IMR-90 (cell line): ENCODE measurements at regions not wholly inside any gene's neighbourhood (a gene's known extent, or its start where the extent isn't known, plus 50 kb on each side); places are given as distances from the start of the nearest gene placed in this dataset.

Experiments used
- ATAC-seq: fragments of 200-7000 bp; cut with Tn5 transposase; 2 replicates; pipeline ENCODE4 v1.9.1; 2020; ENCODE audit warnings: low read depth, mild to moderate bottlenecking, moderate library complexity
- BruUV-seq: library from RNA; stranded (reverse); fragments of 400-500 nt; replicated peaks from 2 replicates; lab custom pipeline; 2021; lab: Mats Ljungman, UMichigan
- CTCF ChIA-PET: fragments of 300-600 bp; formaldehyde crosslinking; extraction: SDS; loops from one replicate; lab custom pipeline; 2021; ENCODE audit warnings: antibody characterized with exemption; lab: Yijun Ruan, JAX
- POLR2A ChIA-PET: fragments of 300-600 bp; sonication (Branson Sonifier 250); formaldehyde crosslinking; loops from one replicate; lab custom pipeline; 2022; ENCODE audit warnings: antibody characterized with exemption; ENCODE audit not compliant: unreplicated experiment; lab: Charles Lee
- DNase-seq: peaks from one replicate; pipeline ENCODE4 v3.0.0; 2013
- H2AFZ ChIP-seq: replicated peaks from 2 replicates; pipeline ENCODE3; 2013; ENCODE audit warnings: low read length, mild to moderate bottlenecking; ENCODE audit not compliant: poor library complexity
- H2AK5ac ChIP-seq: 2 replicates; pipeline ENCODE4 v1.6.1; 2013; ENCODE audit warnings: low read depth, low read length, inconsistent platforms
- H2AK9ac ChIP-seq: replicated peaks from 2 replicates; pipeline ENCODE3; 2013; ENCODE audit warnings: mild to moderate bottlenecking, low read depth, low read length, moderate library complexity; ENCODE audit not compliant: poor library complexity
- H2BK120ac ChIP-seq: 2 replicates; pipeline ENCODE4 v1.6.1; 2013; ENCODE audit warnings: low read depth, low read length, inconsistent platforms
- H2BK15ac ChIP-seq: 3 replicates; pipeline ENCODE4 v1.6.1; 2013; ENCODE audit warnings: low read depth, low read length, inconsistent platforms
- H2BK20ac ChIP-seq: 2 replicates; pipeline ENCODE4 v1.6.1; 2013; ENCODE audit warnings: low read depth, mild to moderate bottlenecking, inconsistent platforms, low read length, moderate library complexity
- H2BK5ac ChIP-seq: 2 replicates; pipeline ENCODE4 v1.6.1; 2013; ENCODE audit warnings: mild to moderate bottlenecking, low read depth, low read length, inconsistent platforms; ENCODE audit not compliant: poor library complexity, severe bottlenecking
- H3K14ac ChIP-seq: replicated peaks from 2 replicates; pipeline ENCODE4 v1.6.1; 2013; ENCODE audit warnings: low read depth, low read length, inconsistent platforms
- H3K18ac ChIP-seq: 2 replicates; pipeline ENCODE4 v1.6.1; 2013; ENCODE audit warnings: low read depth, low read length, control low read depth
- H3K23ac ChIP-seq: 2 replicates; pipeline ENCODE4 v1.6.1; 2013; ENCODE audit warnings: low read depth, low read length, inconsistent platforms
- H3K27ac ChIP-seq: 2 replicates; pipeline ENCODE4 v1.5.1; 2013; ENCODE audit warnings: mild to moderate bottlenecking, control low read depth, low read length; ENCODE audit not compliant: insufficient read depth
- H3K27me3 ChIP-seq: 2 replicates; pipeline ENCODE4 v1.6.1; 2013; ENCODE audit warnings: low read length; ENCODE audit not compliant: control insufficient read depth, insufficient read depth
- H3K36me3 ChIP-seq: 2 replicates; pipeline ENCODE4 v1.6.1; 2013; ENCODE audit warnings: low read length, mixed read lengths; ENCODE audit not compliant: control insufficient read depth, insufficient read depth
- H3K4ac ChIP-seq: 2 replicates; pipeline ENCODE4 v1.6.1; 2013; ENCODE audit warnings: low read depth, low read length, inconsistent platforms
- H3K4me1 ChIP-seq: 2 replicates; pipeline ENCODE4 v1.6.1; 2013; ENCODE audit warnings: low read length, mixed read lengths; ENCODE audit not compliant: control insufficient read depth, insufficient read depth
- H3K4me2 ChIP-seq: 2 replicates; pipeline ENCODE4 v1.6.1; 2013; ENCODE audit warnings: low read depth, mild to moderate bottlenecking, control low read depth, low read length, moderate library complexity
- H3K4me3 ChIP-seq: 2 replicates; pipeline ENCODE4 v1.5.1; 2013; ENCODE audit warnings: low read depth, mild to moderate bottlenecking, control low read depth, low read length, moderate library complexity; ENCODE audit not compliant: insufficient read depth
- H3K56ac ChIP-seq: 2 replicates; pipeline ENCODE4 v1.6.1; 2013; ENCODE audit warnings: low read length, inconsistent platforms; ENCODE audit not compliant: insufficient read depth; ENCODE audit errors: extremely low read depth
- H3K79me1 ChIP-seq, 2 experiments: 2 replicates each; pipeline ENCODE4 v1.6.1; 2013; ENCODE audit warnings: low read length in 2 of 2, inconsistent platforms in 1 of 2, low read depth in 1 of 2
- H3K9ac ChIP-seq: 2 replicates; pipeline ENCODE4 v1.6.1; 2013; ENCODE audit warnings: low read depth, low read length, control low read depth
- H3K9me1 ChIP-seq: 2 replicates; pipeline ENCODE4 v1.6.1; 2013; ENCODE audit warnings: low read length, inconsistent platforms; ENCODE audit not compliant: insufficient read depth
- H3K9me3 ChIP-seq: 2 replicates; pipeline ENCODE4 v1.6.1; 2013; ENCODE audit warnings: low read length; ENCODE audit not compliant: control insufficient read depth, insufficient read depth
- H4K20me1 ChIP-seq: 2 replicates; pipeline ENCODE4 v1.6.1; 2013; ENCODE audit warnings: low read length, inconsistent platforms; ENCODE audit not compliant: insufficient read depth
- H4K5ac ChIP-seq: 2 replicates; pipeline ENCODE4 v1.6.1; 2013; ENCODE audit warnings: mild to moderate bottlenecking, low read depth, low read length, control low read depth
- H4K8ac ChIP-seq, 2 experiments: 2 replicates each; pipeline ENCODE4 v1.6.1; 2013; ENCODE audit warnings: low read depth in 2 of 2, low read length in 2 of 2, control low read depth in 1 of 2, inconsistent platforms in 1 of 2
- H4K91ac ChIP-seq: 2 replicates; pipeline ENCODE4 v1.6.1; 2013; ENCODE audit warnings: low read depth, low read length, inconsistent platforms; ENCODE audit not compliant: insufficient read depth
- BHLHE40 ChIP-seq: fragments of 150-350 bp; IDR thresholded peaks from 2 replicates; pipeline ENCODE4 v1.6.1; 2016; ENCODE audit warnings: mild to moderate bottlenecking, low read depth, low read length
- CHD1 ChIP-seq: IDR thresholded peaks from 2 replicates; pipeline ENCODE4 v1.6.1; 2012; ENCODE audit warnings: low read depth, low read length, improper control_type of control experiment
- RAD21 ChIP-seq: IDR thresholded peaks from 2 replicates; pipeline ENCODE4 v1.6.1; 2012; ENCODE audit warnings: low read length, improper control_type of control experiment
- SMC3 ChIP-seq: fragments of 150-350 bp; IDR thresholded peaks from 2 replicates; pipeline ENCODE4 v1.6.1; 2016; ENCODE audit warnings: low read depth, mild to moderate bottlenecking, antibody characterized with exemption, low read length, moderate library complexity
- dilution Hi-C: fragments of 300-500 bp; cut with HindIII; formaldehyde crosslinking; loops from one replicate; pipeline ENCODE4 v1.14.3; 2018; ENCODE audit warnings: low sequenced_read_pairs; ENCODE audit not compliant: unreplicated experiment
- in situ Hi-C: fragments of 300-500 bp; cut with MboI; formaldehyde crosslinking; loops from 3 replicates; pipeline ENCODE4 v1.14.3; 2019; ENCODE audit warnings: low sequenced_read_pairs, inconsistent platforms, mixed read lengths
- intact Hi-C: fragments of 100-400 bp; cut with micrococcal nuclease; formaldehyde crosslinking; loops from 2 replicates; pipeline ENCODE4 v1.10.0; 2022
- TF ChIP-seq, protein P1 (sequence below): fragments of 150-350 bp; IDR thresholded peaks from 2 replicates; pipeline ENCODE4 v1.6.1; 2016; ENCODE audit warnings: low read depth, mild to moderate bottlenecking, low read length, moderate library complexity, borderline replicate concordance
- TF ChIP-seq, protein P2 (sequence below): fragments of 150-350 bp; IDR thresholded peaks from 2 replicates; pipeline ENCODE4 v1.6.1; 2017; ENCODE audit warnings: mild to moderate bottlenecking, antibody characterized with exemption, low read length, low read depth

DNA sequence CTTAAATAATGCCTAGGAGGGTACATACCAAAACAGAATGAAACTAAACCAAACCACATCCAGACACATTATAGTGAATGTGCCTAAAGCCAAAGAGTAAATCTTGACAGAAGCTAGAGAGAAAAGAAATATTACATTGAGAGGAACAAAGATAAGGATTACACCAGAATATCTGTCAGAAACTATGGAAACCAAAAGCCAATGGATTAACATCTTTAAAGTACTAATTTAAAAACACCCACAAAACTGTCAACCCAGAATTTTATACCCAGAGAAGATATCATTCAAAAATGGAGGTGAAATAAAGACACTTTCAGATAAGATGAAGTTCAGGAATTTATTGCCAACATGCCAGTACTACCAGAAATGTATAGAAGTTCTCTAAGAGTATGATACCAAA, 198.5 kb upstream of the ZEB2 start:
- H2BK15ac ChIP-seq, result no peak overlapping the region
- no peak overlapping the region for H3K4ac ChIP-seq
- no peaks in the 10 kb centered on the region for H3K9me1 ChIP-seq
- in situ Hi-C loops (no loop called here), dilution Hi-C loops (no loop called here), intact Hi-C loops (no loop called here)
- H3K23ac ChIP-seq, result no peak overlapping the region
- H3K56ac ChIP-seq, result no peak overlapping the region
- ChIA-PET POLR2A (no interaction called here), CTCF (no interaction called here)
- H3K14ac ChIP-seq, result no peak overlapping the region
- TF ChIP-seq RAD21 (no peak), SMC3 (no peak), CHD1 (no peak), BHLHE40 (no peak)
- TF ChIP-seq, protein P1, sequence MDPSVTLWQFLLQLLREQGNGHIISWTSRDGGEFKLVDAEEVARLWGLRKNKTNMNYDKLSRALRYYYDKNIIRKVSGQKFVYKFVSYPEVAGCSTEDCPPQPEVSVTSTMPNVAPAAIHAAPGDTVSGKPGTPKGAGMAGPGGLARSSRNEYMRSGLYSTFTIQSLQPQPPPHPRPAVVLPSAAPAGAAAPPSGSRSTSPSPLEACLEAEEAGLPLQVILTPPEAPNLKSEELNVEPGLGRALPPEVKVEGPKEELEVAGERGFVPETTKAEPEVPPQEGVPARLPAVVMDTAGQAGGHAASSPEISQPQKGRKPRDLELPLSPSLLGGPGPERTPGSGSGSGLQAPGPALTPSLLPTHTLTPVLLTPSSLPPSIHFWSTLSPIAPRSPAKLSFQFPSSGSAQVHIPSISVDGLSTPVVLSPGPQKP, result no peak
- TF ChIP-seq, protein P2, sequence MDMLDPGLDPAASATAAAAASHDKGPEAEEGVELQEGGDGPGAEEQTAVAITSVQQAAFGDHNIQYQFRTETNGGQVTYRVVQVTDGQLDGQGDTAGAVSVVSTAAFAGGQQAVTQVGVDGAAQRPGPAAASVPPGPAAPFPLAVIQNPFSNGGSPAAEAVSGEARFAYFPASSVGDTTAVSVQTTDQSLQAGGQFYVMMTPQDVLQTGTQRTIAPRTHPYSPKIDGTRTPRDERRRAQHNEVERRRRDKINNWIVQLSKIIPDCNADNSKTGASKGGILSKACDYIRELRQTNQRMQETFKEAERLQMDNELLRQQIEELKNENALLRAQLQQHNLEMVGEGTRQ, result no peak
- H2BK120ac ChIP-seq, result no peak overlapping the region
- H3K27me3 ChIP-seq, result no peaks in the 10 kb centered on the region
- H3K36me3 ChIP-seq, result no peaks in the 10 kb centered on the region
- H3K18ac ChIP-seq, result no peak overlapping the region
- H3K4me3 ChIP-seq, result no peak overlapping the region
- H2BK20ac ChIP-seq, result no peak overlapping the region
- H2AK5ac ChIP-seq, result no peak overlapping the region
- H3K79me1 ChIP-seq, result no peaks in the 10 kb centered on the region
- no peak for DNase-seq
- no peak overlapping the region for H3K27ac ChIP-seq
- H2BK5ac ChIP-seq, result no peak overlapping the region
- BruUV-seq, result no TSS peak
- H2AFZ ChIP-seq, result no peak overlapping the region
- H3K9me3 ChIP-seq, result 0 out of 2 replicates have a peak, but pooled peaks cover 3% of the 10 kb centered on the region
- H4K5ac ChIP-seq, result no peak overlapping the region
- no peak overlapping the region for H4K91ac ChIP-seq
- H3K9ac ChIP-seq, result no peak overlapping the region
- no peak overlapping the region for H2AK9ac ChIP-seq
- no peak overlapping the region for H3K4me2 ChIP-seq
- no peak for ATAC-seq
- no peaks in the 10 kb centered on the region for H4K20me1 ChIP-seq
- H3K4me1 ChIP-seq, result no peaks in the 10 kb centered on the region
- no peak overlapping the region for H4K8ac ChIP-seq
